GM12864 (cell line): ENCODE measurements at regions not wholly inside any gene's neighbourhood (a gene's known extent, or its start where the extent isn't known, plus 50 kb on each side); places are given as distances from the start of the nearest gene placed in this dataset.

Experiments
- DNase-seq: peaks from one replicate; pipeline ENCODE4 v3.0.0-alpha.2; 2011; ENCODE audit warnings: low read depth
- H3K4me3 ChIP-seq: 2 replicates; pipeline ENCODE4 v1.5.1; 2011; ENCODE audit warnings: mild to moderate bottlenecking, low read depth, low read length, control low read depth
- CTCF ChIP-seq: IDR thresholded peaks from 2 replicates; pipeline ENCODE4 v1.5.1; 2011; ENCODE audit warnings: low read depth, mild to moderate bottlenecking, moderate library complexity, low read length, control low read depth, inconsistent platforms; ENCODE audit errors: missing control alignments

- no peak for TF ChIP-seq CTCF
- no peak overlapping the region for H3K4me3 ChIP-seq
- no peak for DNase-seq
Observed at GRCh38 chr5:155624597-155625241, 611.2 kb downstream of the KIF4B start.

- TF ChIP-seq CTCF = no peak
Observed at GRCh38 chr5:155625315-155625714, 611.8 kb downstream of the KIF4B start.

GRCh38 chr5:155625897-155626543 is 612.5 kb downstream of the KIF4B start:
- TF ChIP-seq CTCF = no peak
- no peak for DNase-seq
- no peak overlapping the region for H3K4me3 ChIP-seq

More at GRCh38 chr5:155625315-155625714, 611.8 kb downstream of the KIF4B start:
- no peak for DNase-seq
- no peak overlapping the region for H3K4me3 ChIP-seq

GRCh38 chr5:155626592-155626991 is 613.0 kb downstream of the KIF4B start:
- no peak overlapping the region for H3K4me3 ChIP-seq
- no peak for TF ChIP-seq CTCF
- DNase-seq = no peak

- no peak for DNase-seq
- no peak overlapping the region for H3K4me3 ChIP-seq
- TF ChIP-seq CTCF = no peak
Observed at GRCh38 chr5:155628346-155628745, 614.8 kb downstream of the KIF4B start.

GRCh38 chr5:155629597-155629996 is 616.0 kb downstream of the KIF4B start:
- no peak for DNase-seq
- H3K4me3 ChIP-seq = no peak overlapping the region
- TF ChIP-seq CTCF = no peak

- no peak for DNase-seq
- H3K4me3 ChIP-seq = no peak overlapping the region
- no peak for TF ChIP-seq CTCF
Observed at GRCh38 chr5:155631116-155631515, 617.6 kb downstream of the KIF4B start.
